ENCODE measurements at regions not wholly inside any gene's neighbourhood (a gene's known extent, or its start where the extent isn't known, plus 50 kb on each side); places are given as distances from the start of the nearest gene placed in this dataset.

DNA sequence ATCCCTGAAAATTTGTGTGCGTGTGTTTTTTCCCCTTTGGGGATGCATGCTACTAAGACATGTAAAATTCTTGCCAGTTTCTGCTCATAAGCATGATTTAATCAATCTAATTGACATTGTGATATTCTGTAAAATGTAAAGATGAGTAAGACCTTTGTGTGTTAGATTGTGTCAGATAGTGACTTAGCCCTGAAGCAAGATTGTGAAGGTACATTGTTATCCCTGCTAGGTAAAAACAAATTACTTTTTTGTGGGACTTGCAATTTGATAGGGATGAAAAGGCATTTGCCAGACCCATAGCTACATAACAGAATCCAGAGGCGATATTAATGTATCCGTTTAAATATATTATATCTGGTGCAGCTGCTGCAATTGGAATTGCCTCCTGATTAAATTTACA is 338.0 kb downstream of the RWDD3 start:
- TF ChIP-seq, protein P1, sequence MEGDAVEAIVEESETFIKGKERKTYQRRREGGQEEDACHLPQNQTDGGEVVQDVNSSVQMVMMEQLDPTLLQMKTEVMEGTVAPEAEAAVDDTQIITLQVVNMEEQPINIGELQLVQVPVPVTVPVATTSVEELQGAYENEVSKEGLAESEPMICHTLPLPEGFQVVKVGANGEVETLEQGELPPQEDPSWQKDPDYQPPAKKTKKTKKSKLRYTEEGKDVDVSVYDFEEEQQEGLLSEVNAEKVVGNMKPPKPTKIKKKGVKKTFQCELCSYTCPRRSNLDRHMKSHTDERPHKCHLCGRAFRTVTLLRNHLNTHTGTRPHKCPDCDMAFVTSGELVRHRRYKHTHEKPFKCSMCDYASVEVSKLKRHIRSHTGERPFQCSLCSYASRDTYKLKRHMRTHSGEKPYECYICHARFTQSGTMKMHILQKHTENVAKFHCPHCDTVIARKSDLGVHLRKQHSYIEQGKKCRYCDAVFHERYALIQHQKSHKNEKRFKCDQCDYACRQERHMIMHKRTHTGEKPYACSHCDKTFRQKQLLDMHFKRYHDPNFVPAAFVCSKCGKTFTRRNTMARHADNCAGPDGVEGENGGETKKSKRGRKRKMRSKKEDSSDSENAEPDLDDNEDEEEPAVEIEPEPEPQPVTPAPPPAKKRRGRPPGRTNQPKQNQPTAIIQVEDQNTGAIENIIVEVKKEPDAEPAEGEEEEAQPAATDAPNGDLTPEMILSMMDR (IDR thresholded peaks at IDR 0.05): no peak
- no peak for TF ChIP-seq POLR2A (IDR thresholded peaks at IDR 0.05)
- TF ChIP-seq EP300 (IDR thresholded peaks at IDR 0.05; ENCODE audit: low read depth): no peak
